ENCODE measurements at regions not wholly inside any gene's neighbourhood (a gene's known extent, or its start where the extent isn't known, plus 50 kb on each side); places are given as distances from the start of the nearest gene placed in this dataset.

DNA sequence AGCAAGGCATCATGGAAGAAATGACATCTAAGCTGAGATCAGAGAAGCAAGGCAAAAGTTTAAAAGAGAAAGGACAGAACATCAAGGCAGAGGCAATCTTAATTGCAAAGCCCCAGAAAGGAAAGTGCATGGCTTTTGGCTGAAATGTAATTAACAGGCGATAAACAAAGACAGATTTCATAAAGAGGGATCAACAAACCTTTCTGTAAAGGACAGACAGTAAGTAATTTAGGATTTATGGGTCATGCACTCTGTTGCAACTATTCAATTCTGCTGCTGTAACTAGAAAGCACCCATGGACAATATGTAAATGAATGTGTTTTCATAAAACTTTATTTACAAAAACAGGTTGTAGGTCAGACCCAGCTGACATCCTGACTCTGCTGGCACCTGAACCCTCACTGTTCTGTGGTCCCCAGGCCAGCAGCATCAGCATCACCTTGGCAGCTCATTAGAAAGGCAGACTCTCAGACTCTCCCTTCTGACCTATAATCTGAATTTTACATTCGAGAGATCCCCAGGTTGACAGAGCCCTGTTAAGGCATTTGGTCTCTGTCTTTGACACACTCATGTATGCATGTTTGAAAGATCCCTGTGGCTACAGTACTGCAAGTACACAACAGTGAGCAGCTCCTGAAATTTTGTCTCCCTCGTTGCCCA is 362.9 kb upstream of the NFE2L3 start:
- Histone ChIP-seq H3K9ac (ENCODE audit: low read length) (no peak overlapping the region), H3K9me3 (ENCODE audit: control insufficient read depth, low read depth, low read length) (no peaks in the 10 kb centered on the region), H3K36me3 (ENCODE audit: control insufficient read depth, low read depth, low read length) (no peaks in the 10 kb centered on the region), H3K27ac (ENCODE audit: low read length) (no peak overlapping the region), H3K4me3 (ENCODE audit: low read length) (no peak overlapping the region), H3K4me1 (ENCODE audit: control insufficient read depth, low read depth, low read length) (no peaks in the 10 kb centered on the region), H3K27me3 (ENCODE audit: control insufficient read depth, insufficient read depth, low read length) (no peaks in the 10 kb centered on the region)

DNA sequence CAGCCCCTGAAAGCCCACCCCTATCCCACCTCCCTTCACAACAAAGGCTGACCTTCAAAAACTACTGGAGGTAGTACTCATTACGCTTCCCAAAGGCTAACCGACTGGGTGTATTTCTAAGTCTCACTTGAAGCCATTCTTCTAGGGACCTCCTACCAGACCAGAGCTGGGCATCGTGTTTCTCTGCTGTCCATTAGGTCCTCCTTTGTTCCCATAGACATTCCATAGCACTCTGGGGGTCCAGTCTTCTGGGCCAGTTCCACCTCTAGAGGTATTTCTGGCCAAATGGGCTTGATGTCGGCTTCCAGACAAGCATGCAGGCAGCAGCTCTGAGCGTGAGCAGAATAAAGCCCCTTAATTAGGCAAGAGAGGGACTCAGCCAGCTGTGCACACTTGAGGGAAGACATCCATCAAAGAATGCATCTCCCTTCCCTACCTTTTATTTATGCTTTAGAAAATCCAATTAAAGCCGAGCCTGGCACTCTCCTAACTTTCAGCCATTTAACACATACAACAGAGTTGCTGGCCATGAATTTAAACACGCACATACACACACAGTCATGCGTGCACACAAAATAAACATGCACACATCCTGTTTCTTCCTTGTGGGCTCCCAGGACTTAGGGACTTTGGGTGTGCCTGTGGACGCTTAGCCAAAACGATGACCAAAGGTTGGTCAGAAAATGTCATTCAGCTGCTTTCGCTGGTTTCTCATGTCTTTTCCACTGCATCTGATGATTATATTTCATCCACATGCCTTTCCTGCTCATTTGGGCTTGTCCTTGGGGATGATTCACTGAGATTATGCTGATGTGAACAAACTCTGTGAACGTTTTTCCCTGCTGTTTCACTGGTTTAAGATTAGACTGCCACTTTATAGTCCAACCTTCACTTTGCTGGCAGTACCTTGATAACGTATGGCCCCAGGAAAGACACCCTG is 362.0 kb upstream of the NFE2L3 start:
- Histone ChIP-seq H3K4me1 (ENCODE audit: control insufficient read depth, low read depth, low read length) (no peaks in the 10 kb centered on the region), H3K36me3 (ENCODE audit: control insufficient read depth, low read depth, low read length) (no peaks in the 10 kb centered on the region), H3K4me3 (ENCODE audit: low read length) (no peak overlapping the region), H3K27ac (ENCODE audit: low read length) (no peak overlapping the region), H3K9ac (ENCODE audit: low read length) (no peak overlapping the region), H3K9me3 (ENCODE audit: control insufficient read depth, low read depth, low read length) (no peaks in the 10 kb centered on the region), H3K27me3 (ENCODE audit: control insufficient read depth, insufficient read depth, low read length) (no peaks in the 10 kb centered on the region)

DNA sequence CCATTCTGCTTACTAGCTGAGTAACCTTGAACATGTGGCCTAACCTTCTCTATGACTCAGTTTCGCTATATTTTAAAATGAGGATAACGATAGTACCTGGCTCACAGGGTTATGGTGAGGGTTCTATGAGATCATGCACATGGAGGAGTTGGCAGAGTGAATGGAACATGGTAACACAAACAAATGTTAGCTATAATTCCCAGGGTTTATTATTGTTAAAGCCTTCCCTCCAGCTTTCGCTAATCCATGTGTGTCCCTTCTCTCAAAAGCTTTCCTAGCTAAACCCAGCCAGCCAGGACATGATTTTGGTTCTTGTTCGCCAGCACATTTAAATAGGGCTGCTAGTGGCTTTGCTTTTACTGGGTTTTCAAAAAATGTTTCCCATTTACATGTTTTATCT is 361.0 kb upstream of the NFE2L3 start:
- Histone ChIP-seq H3K9ac (ENCODE audit: low read length) (no peak overlapping the region), H3K36me3 (ENCODE audit: control insufficient read depth, low read depth, low read length) (no peaks in the 10 kb centered on the region), H3K9me3 (ENCODE audit: control insufficient read depth, low read depth, low read length) (no peaks in the 10 kb centered on the region), H3K27me3 (ENCODE audit: control insufficient read depth, insufficient read depth, low read length) (no peaks in the 10 kb centered on the region), H3K4me3 (ENCODE audit: low read length) (no peak overlapping the region), H3K4me1 (ENCODE audit: control insufficient read depth, low read depth, low read length) (no peaks in the 10 kb centered on the region), H3K27ac (ENCODE audit: low read length) (no peak overlapping the region)

DNA sequence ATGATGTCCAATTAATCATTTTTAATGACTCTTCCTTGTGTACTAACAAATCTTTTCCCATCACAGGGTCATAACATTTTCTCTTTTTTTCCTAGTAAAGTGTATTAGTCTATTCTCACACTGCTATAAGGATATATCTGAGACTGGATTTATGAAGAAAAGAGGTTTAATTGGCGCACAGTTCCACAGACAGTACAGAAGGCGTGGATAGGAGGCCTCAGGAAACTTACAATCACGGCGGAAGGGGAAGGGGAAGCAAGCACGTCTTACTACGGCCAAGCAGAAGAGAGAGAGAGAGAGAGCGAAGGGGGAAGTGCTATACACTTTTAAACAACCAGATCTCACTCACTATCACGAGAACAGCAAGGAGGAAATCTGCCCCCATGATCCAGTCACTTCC is 359.4 kb upstream of the NFE2L3 start:
- no peak overlapping the region for H3K4me3 ChIP-seq (ENCODE audit: low read length)
- no peak overlapping the region for H3K9ac ChIP-seq (ENCODE audit: low read length)
- no peaks in the 10 kb centered on the region for H3K4me1 ChIP-seq (ENCODE audit: control insufficient read depth, low read depth, low read length)
- H3K27me3 ChIP-seq (ENCODE audit: control insufficient read depth, insufficient read depth, low read length): no peaks in the 10 kb centered on the region
- H3K36me3 ChIP-seq (ENCODE audit: control insufficient read depth, low read depth, low read length): no peaks in the 10 kb centered on the region
- H3K9me3 ChIP-seq (ENCODE audit: control insufficient read depth, low read depth, low read length): no peaks in the 10 kb centered on the region
- H3K27ac ChIP-seq (ENCODE audit: low read length): no peak overlapping the region

DNA sequence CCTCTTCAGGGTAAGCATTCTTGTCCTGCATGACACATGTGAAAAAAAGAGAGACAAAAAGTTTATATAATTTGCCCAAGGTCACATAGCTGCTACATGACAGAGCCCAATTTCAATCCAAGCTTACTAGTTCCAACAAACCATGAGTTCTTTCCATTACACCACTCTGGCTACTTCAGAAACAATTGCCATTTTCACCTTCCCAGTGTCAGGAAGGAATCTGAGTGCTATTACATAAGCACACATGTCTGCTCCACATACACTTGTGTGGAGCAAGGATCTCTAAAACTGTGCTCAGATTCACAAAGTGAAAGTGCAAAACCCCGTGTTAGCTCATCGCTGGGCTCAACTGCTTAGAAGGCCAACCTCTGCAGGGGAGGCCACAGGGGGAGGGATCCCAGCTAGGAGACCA is 356.2 kb upstream of the NFE2L3 start:
- Histone ChIP-seq H3K36me3 (ENCODE audit: control insufficient read depth, low read depth, low read length) (no peaks in the 10 kb centered on the region), H3K9me3 (ENCODE audit: control insufficient read depth, low read depth, low read length) (no peaks in the 10 kb centered on the region), H3K27ac (ENCODE audit: low read length) (no peak overlapping the region), H3K9ac (ENCODE audit: low read length) (no peak overlapping the region), H3K4me1 (ENCODE audit: control insufficient read depth, low read depth, low read length) (no peaks in the 10 kb centered on the region), H3K4me3 (ENCODE audit: low read length) (no peak overlapping the region), H3K27me3 (ENCODE audit: control insufficient read depth, insufficient read depth, low read length) (no peaks in the 10 kb centered on the region)

DNA sequence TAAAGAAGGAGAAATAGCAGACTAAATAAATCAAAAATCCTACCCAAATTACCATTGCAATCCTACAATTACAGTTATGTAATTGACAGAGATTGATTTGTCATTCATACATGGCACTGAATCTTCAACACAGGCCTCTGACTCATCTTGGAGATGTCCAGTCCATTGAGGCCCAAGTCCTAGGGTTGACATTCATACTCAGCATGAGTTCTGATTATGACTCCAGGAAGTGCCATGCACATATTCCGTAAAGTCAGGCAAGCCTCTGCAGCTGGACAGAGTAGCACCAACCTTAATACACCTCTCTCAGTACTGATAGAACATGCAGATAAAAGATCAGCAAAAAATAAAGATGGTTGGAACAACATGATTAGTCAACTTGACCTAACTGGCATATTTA is 353.7 kb upstream of the NFE2L3 start:
- no peaks in the 10 kb centered on the region for H3K9me3 ChIP-seq (ENCODE audit: control insufficient read depth, low read depth, low read length)
- H3K9ac ChIP-seq (ENCODE audit: low read length): no peak overlapping the region
- H3K4me3 ChIP-seq (ENCODE audit: low read length): no peak overlapping the region
- no peaks in the 10 kb centered on the region for H3K27me3 ChIP-seq (ENCODE audit: control insufficient read depth, insufficient read depth, low read length)
- no peak overlapping the region for H3K27ac ChIP-seq (ENCODE audit: low read length)
- no peaks in the 10 kb centered on the region for H3K4me1 ChIP-seq (ENCODE audit: control insufficient read depth, low read depth, low read length)
- H3K36me3 ChIP-seq (ENCODE audit: control insufficient read depth, low read depth, low read length): no peaks in the 10 kb centered on the region

DNA sequence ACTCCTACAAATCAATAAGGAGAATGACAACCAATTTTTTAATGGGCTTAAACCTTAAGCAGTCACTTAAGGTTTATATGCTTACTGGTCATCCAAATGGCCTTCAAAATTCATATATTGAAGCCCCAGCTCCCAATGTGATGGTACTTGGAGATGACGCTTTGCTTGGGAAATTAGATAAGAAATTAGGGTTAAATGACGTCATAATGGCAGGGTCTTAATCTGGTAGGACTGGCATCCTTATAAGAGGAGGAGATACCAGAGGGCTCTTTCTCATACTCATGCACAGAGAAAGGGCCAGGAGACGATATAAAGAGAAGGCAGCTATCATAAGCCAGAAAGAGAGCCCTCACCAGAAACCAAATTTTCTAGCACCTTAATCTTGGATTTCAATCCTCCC is 350.8 kb upstream of the NFE2L3 start:
- Histone ChIP-seq H3K4me1 (ENCODE audit: control insufficient read depth, low read depth, low read length) (no peaks in the 10 kb centered on the region), H3K9ac (ENCODE audit: low read length) (no peak overlapping the region), H3K9me3 (ENCODE audit: control insufficient read depth, low read depth, low read length) (no peaks in the 10 kb centered on the region), H3K27ac (ENCODE audit: low read length) (no peak overlapping the region), H3K4me3 (ENCODE audit: low read length) (no peak overlapping the region), H3K36me3 (ENCODE audit: control insufficient read depth, low read depth, low read length) (no peaks in the 10 kb centered on the region), H3K27me3 (ENCODE audit: control insufficient read depth, insufficient read depth, low read length) (no peaks in the 10 kb centered on the region)

DNA sequence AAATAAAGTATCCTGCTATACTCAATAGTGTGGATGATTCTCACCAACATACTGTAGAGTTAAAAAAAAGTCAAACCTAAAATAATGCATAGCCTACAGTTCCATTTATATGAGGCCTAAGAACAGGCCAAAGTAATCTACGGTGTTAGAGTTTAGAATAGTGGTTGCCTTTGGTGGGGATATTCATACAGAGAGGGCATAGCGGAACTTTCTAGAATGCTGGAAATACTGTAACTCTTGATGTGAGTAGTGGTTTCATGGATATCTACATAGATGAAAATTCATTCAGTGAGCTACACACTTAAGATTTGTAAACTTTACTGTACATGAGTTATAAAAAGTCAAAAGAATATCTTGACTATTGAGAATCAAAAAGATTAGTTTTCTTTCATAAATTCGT is 349.9 kb upstream of the NFE2L3 start:
- Histone ChIP-seq H3K36me3 (ENCODE audit: control insufficient read depth, low read depth, low read length) (no peaks in the 10 kb centered on the region), H3K4me3 (ENCODE audit: low read length) (no peak overlapping the region), H3K27ac (ENCODE audit: low read length) (no peak overlapping the region), H3K27me3 (ENCODE audit: control insufficient read depth, insufficient read depth, low read length) (no peaks in the 10 kb centered on the region), H3K4me1 (ENCODE audit: control insufficient read depth, low read depth, low read length) (no peaks in the 10 kb centered on the region), H3K9ac (ENCODE audit: low read length) (no peak overlapping the region), H3K9me3 (ENCODE audit: control insufficient read depth, low read depth, low read length) (no peaks in the 10 kb centered on the region)

DNA sequence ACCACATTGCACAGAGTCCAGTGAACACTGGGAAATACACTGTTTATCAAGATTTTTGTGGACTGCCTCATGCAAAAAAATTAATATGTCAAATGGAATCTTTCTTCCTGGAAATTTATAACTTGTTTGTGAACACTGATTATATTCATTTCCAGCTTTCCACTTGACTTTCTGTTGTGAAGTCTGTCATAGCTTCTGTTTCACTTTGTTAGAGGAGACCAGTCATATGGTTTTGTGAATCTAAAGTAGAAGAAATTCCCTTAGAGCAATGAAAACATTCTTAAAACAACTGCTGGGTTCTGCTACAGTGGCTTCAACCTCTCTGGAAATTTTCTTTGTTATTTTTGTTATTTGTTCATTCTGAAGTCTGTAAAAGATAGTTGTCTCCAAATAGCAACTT is 349.5 kb upstream of the NFE2L3 start:
- no peaks in the 10 kb centered on the region for H3K9me3 ChIP-seq (ENCODE audit: control insufficient read depth, low read depth, low read length)
- no peak overlapping the region for H3K9ac ChIP-seq (ENCODE audit: low read length)

DNA sequence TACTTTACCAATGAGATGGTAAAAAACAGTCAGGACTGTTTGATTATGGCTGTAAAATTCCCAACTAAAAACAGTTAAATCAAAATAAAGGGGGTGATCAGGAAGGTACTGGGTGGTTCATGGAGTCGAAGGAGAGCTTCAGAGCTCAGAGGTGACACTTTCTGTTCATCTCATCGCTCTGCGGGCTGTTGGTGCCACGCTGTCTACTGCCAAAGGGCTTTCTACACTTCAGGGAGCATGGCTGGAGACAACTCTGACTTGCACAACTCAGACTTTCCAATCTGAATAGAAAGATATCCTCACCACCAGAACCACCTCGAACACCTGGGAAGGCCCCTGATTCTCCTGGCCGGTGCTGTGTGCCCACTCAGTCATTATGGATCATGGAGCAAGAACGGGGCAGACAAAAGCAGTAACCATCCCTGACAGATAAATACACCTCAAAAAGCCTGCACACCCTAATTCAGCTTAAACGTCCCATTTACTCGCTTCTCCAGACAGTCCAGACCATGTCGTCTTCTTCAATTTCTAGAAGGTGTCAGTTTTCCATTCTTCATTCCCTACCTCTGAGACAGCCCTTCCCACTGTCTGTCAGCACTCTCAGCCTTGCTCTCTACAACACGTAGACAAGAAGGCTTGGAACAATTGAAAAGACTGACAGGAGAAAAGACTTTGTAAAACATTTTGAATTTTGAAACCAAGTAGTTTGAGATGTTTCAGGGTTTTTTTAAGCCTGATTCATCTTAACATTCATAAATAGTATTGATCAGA is 348.7 kb upstream of the NFE2L3 start:
- H3K9ac ChIP-seq (ENCODE audit: low read length): no peak overlapping the region
- no peaks in the 10 kb centered on the region for H3K4me1 ChIP-seq (ENCODE audit: control insufficient read depth, low read depth, low read length)
- no peak overlapping the region for H3K4me3 ChIP-seq (ENCODE audit: low read length)
- H3K27ac ChIP-seq (ENCODE audit: low read length): no peak overlapping the region
- no peaks in the 10 kb centered on the region for H3K27me3 ChIP-seq (ENCODE audit: control insufficient read depth, insufficient read depth, low read length)
- no peaks in the 10 kb centered on the region for H3K9me3 ChIP-seq (ENCODE audit: control insufficient read depth, low read depth, low read length)
- H3K36me3 ChIP-seq (ENCODE audit: control insufficient read depth, low read depth, low read length): no peaks in the 10 kb centered on the region

More for the DNA sequence above, 349.5 kb upstream of the NFE2L3 start:
- Histone ChIP-seq H3K4me1 (ENCODE audit: control insufficient read depth, low read depth, low read length) (no peaks in the 10 kb centered on the region), H3K27me3 (ENCODE audit: control insufficient read depth, insufficient read depth, low read length) (no peaks in the 10 kb centered on the region), H3K36me3 (ENCODE audit: control insufficient read depth, low read depth, low read length) (no peaks in the 10 kb centered on the region), H3K27ac (ENCODE audit: low read length) (no peak overlapping the region), H3K4me3 (ENCODE audit: low read length) (no peak overlapping the region)

DNA sequence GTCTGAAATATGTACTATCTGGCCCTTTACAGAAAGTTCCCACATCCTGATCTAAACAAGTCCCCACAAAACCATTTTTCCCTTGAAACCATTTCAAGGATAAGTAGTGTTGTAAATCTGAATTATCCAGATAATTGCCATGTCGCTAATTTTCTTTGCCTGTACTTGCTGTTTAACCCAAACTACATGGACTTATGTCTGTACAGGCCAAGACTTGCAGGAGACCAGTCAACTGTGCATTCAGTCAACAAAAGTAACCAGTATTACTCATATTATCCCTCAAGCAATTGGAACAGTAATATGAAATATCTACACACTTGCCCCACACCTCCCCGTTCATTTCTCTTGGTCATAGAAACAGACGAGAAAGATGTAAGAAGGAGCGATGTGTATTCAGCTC is 347.8 kb upstream of the NFE2L3 start:
- H3K4me3 ChIP-seq (ENCODE audit: low read length): no peak overlapping the region
- no peak overlapping the region for H3K27ac ChIP-seq (ENCODE audit: low read length)
- H3K9ac ChIP-seq (ENCODE audit: low read length): no peak overlapping the region
- no peaks in the 10 kb centered on the region for H3K4me1 ChIP-seq (ENCODE audit: control insufficient read depth, low read depth, low read length)
- H3K27me3 ChIP-seq (ENCODE audit: control insufficient read depth, insufficient read depth, low read length): no peaks in the 10 kb centered on the region
- no peaks in the 10 kb centered on the region for H3K36me3 ChIP-seq (ENCODE audit: control insufficient read depth, low read depth, low read length)
- no peaks in the 10 kb centered on the region for H3K9me3 ChIP-seq (ENCODE audit: control insufficient read depth, low read depth, low read length)
